GM18502 (cell line): ENCODE measurements at regions not wholly inside any gene's neighbourhood (a gene's known extent, or its start where the extent isn't known, plus 50 kb on each side); places are given as distances from the start of the nearest gene placed in this dataset.

ENCODE experiments used
- ATAC-seq: cut with Tn5 transposase; IDR thresholded peaks from one replicate; pipeline ENCODE4 v1.9.1; 2021; ENCODE audit warnings: mild to moderate bottlenecking; ENCODE audit not compliant: unreplicated experiment, poor library complexity

GRCh38 chr5:143987751-143988560, 176.0 kb downstream of the HMHB1 start:
- ATAC-seq = no peak

- ATAC-seq = no peak
Observed at GRCh38 chr5:143992496-143992895, 178.0 kb downstream of the YIPF5 start.

GRCh38 chr5:144002876-144003275, 167.6 kb downstream of the YIPF5 start:
- ATAC-seq = no peak

GRCh38 chr5:144003636-144004035, 166.8 kb downstream of the YIPF5 start:
- ATAC-seq = no peak

- no peak for ATAC-seq
Observed at GRCh38 chr5:144004146-144004545, 166.3 kb downstream of the YIPF5 start.

- ATAC-seq = no peak
Observed at GRCh38 chr5:144004751-144005150, 165.7 kb downstream of the YIPF5 start.

GRCh38 chr5:144009116-144009515, 161.3 kb downstream of the YIPF5 start:
- ATAC-seq = no peak

GRCh38 chr5:144011388-144011787, 159.1 kb downstream of the YIPF5 start:
- no peak for ATAC-seq

- ATAC-seq = no peak
Observed at GRCh38 chr5:144013816-144014215, 156.6 kb downstream of the YIPF5 start.

GRCh38 chr5:144015961-144016360, 154.5 kb downstream of the YIPF5 start:
- ATAC-seq = no peak

- no peak for ATAC-seq
Observed at GRCh38 chr5:144017119-144017518, 153.3 kb downstream of the YIPF5 start.

GRCh38 chr5:144017631-144018030, 152.8 kb downstream of the YIPF5 start:
- ATAC-seq = no peak

- ATAC-seq = no peak
Observed at GRCh38 chr5:144024090-144024489, 146.4 kb downstream of the YIPF5 start.

GRCh38 chr5:144024545-144024944, 145.9 kb downstream of the YIPF5 start:
- ATAC-seq = no peak

GRCh38 chr5:144026286-144026685, 144.2 kb downstream of the YIPF5 start:
- ATAC-seq = no peak

- no peak for ATAC-seq
Observed at GRCh38 chr5:144028058-144028457, 142.4 kb downstream of the YIPF5 start.

GRCh38 chr5:144028636-144029035, 141.8 kb downstream of the YIPF5 start:
- no peak for ATAC-seq

- ATAC-seq = no peak
Observed at GRCh38 chr5:144030904-144031303, 139.6 kb downstream of the YIPF5 start.

GRCh38 chr5:144032375-144032774, 138.1 kb downstream of the YIPF5 start:
- ATAC-seq = no peak

GRCh38 chr5:144033486-144033885, 137.0 kb downstream of the YIPF5 start:
- ATAC-seq = no peak

- ATAC-seq = no peak
Observed at GRCh38 chr5:144035046-144035740, 135.3 kb downstream of the YIPF5 start.

GRCh38 chr5:144036476-144036875, 134.0 kb downstream of the YIPF5 start:
- ATAC-seq = no peak
